HG03432 (cell line): ENCODE measurements at regions not wholly inside any gene's neighbourhood (a gene's known extent, or its start where the extent isn't known, plus 50 kb on each side); places are given as distances from the start of the nearest gene placed in this dataset.

Source experiments
- ATAC-seq: cut with Tn5 transposase; IDR thresholded peaks from one replicate; pipeline ENCODE4 v1.9.1; 2021; ENCODE audit warnings: mild to moderate bottlenecking, moderate library complexity; ENCODE audit not compliant: unreplicated experiment

GRCh38 chr7:17679458-17679857, 260.8 kb downstream of the SNX13 start:
- ATAC-seq, result no peak

GRCh38 chr7:17680026-17680425, 260.3 kb downstream of the SNX13 start:
- ATAC-seq, result no peak

- ATAC-seq, result peak; percentile 44
These were observed 259.3 kb downstream of the SNX13 start for GRCh38 chr7:17680943-17681351.

DNA sequence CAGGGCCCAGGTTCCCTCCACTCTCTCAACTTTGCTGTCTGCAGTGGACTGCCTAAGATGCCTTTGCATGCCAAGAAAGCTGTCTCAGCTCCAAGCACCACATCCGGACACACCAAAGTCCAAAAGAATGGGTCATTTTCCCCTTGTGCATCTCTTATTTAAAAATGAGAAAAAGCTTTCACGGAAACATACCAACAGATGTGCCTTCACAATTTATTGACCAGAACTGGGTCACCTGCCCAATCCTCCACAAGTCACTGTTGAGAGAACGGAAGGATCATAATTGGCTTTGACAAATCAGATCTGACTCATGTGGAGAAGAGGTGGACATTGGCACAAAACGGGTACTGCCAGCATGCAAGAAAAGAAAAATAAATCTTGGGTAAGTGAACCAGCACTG, 258.3 kb downstream of the SNX13 start:
- ATAC-seq, result no peak

DNA sequence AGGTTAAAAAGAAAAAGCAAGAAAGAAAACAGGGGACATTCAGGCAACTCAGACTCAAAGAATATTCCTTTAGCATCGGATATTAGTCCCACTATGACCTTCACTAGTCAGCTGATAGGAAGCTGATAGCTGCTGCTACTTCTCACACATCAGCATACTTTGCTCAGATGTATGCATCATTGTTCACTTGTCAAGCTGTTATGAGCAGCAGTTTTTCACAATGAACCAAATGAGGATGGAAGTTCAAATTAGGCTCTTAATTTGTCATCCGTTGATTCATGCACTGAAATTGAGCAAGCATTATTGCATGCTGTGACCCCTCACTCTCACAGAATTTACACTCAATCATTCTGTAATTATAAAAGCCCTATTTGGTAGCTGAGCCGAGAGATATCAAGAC, 257.7 kb downstream of the SNX13 start:
- ATAC-seq, result no peak

DNA sequence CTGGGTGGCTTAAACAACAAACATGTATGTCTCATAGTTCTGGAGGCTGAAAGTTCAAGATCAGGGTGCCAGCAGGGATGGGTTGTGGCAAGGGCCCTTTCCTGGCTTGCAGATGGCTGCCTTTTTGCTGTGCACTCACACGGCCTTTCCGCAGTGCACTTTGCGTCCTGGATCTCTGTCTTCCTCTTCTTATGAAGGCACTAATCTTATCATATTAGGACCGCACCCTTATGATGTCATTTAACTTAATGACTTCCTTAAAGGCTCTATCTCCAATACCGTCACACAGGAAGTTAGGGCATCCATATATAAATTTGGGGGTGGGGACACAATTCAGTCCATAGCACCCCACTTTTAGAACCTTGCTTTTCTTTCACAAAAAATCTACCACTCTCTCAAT, 255.2 kb downstream of the SNX13 start:
- ATAC-seq, result no peak

- ATAC-seq, result no peak
These were observed 252.9 kb downstream of the SNX13 start for GRCh38 chr7:17687361-17687760.

GRCh38 chr7:17689361-17689902, 250.9 kb downstream of the SNX13 start:
- ATAC-seq, result no peak

GRCh38 chr7:17690030-17690429, 250.3 kb downstream of the SNX13 start:
- peak; percentile 82 for ATAC-seq

- ATAC-seq, result no peak
These were observed 243.9 kb downstream of the SNX13 start for GRCh38 chr7:17696422-17696821.

DNA sequence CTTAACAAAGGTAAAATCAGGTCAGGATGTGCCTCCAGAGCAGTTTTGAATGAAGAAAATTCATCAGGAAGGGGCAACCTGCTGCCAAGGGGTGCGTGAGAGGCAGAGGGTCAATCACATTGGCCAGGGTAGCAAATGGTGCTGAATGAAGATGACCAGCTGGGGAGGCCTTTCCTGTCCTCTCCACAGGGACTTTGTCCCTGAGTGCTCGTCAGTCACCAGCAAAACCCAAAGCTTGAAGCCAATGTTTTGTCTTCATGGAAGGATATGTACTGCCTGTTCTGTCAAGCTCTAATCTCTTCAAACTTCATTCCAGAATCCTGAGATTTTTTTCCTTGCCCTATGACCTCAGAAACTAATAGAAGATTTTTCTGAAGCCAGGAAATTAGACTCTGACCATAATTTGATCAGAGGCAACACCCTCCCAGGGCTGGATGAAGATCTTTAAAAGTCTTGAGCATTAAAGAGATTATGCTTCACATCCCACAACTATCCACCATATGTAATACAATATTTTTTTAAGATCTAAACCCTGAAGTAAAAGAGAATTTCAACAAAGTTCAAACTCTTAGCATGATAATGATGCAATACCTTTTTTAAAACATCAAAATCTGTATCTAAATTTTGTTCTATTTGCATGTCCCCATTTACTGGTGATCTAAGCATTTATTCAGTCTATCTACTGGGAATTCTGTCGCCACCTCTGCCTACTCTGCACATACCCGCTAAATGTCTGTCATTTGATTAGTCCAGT, 243.0 kb downstream of the SNX13 start:
- no peak for ATAC-seq

DNA sequence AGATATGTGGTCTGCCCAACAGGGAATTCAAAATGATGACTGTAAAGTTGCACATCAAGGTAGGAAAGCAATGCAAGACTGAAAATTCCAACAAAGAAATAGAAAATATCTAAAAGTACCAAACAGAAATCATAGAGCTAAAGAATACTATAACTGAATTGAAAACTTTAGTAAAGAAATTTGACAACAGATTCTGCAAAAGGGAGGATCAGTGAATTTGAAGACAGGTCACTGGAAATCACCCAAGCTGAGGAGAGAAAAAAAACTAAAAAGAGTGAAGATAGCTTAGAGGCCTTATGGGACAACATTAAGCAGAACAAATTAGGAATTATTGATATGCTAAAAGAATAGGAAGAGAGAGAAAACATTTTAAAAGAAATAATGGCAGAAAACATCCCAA, 240.6 kb downstream of the SNX13 start:
- no peak for ATAC-seq

GRCh38 chr7:17700138-17700537, 240.2 kb downstream of the SNX13 start:
- ATAC-seq, result no peak

DNA sequence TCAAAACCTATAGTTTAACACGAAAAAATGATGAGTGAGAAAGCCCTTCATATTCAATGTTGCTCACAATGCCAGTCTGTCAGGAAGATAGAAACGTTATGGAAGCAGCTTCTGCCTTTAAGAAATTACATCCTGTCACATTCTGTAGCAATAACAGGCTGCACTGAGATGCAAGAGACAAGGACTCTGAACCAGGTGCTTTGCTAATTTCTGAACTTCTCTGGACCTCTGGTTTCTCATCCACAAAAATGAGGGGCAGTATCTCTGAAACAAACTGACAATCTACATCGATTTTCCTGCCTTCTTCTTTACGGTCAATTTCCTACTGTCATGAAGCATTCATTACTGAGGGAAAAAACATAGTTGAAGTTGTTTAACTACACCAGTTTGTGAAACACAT, 234.0 kb downstream of the SNX13 start:
- no peak for ATAC-seq

- ATAC-seq, result peak; percentile 88
These were observed 233.6 kb downstream of the SNX13 start for GRCh38 chr7:17706734-17707133.

- no peak for ATAC-seq
These were observed 231.2 kb downstream of the SNX13 start for GRCh38 chr7:17709127-17709526.

- no peak for ATAC-seq
These were observed 230.7 kb downstream of the SNX13 start for GRCh38 chr7:17709599-17709998.

DNA sequence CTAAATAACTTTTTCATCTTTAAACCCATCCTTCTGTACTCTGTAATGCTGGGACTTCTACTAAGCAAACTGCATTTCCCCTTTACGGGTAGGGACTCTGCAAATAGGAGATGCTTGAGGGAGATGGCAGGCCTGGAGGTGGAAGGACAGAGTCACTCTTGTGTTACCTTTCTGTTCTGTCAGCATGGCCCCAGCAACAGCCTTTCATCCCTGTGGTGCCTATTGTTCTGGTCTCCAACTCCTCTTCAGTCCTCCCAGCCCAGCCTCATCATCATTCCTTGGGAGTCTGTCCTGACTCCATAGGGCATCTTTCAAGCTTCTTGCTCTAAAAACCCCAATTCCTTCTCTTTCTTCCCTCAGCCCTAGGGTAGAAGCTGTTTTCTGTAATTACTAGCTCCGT, 230.0 kb downstream of the SNX13 start:
- no peak for ATAC-seq

DNA sequence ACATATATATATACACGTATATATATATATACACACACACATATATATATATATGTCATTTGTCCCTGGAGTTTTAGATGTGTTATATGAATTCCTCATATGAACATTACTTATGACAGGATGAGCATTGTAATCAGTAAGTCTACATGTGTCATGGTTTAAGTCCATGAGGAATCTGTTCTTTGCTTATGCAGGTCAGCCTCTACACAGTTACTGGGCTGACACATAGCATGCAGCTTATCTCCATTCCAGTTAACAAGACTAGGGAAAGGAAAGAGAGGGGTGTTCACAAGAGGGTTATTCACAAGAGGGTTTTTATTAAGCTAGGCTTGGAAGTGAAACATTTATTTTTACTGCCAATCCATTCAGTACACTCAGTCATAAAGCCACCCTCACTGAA, 226.7 kb downstream of the SNX13 start:
- ATAC-seq, result no peak

GRCh38 chr7:17716816-17717215, 223.5 kb downstream of the SNX13 start:
- no peak for ATAC-seq

GRCh38 chr7:17719998-17720397, 220.3 kb downstream of the SNX13 start:
- no peak for ATAC-seq

DNA sequence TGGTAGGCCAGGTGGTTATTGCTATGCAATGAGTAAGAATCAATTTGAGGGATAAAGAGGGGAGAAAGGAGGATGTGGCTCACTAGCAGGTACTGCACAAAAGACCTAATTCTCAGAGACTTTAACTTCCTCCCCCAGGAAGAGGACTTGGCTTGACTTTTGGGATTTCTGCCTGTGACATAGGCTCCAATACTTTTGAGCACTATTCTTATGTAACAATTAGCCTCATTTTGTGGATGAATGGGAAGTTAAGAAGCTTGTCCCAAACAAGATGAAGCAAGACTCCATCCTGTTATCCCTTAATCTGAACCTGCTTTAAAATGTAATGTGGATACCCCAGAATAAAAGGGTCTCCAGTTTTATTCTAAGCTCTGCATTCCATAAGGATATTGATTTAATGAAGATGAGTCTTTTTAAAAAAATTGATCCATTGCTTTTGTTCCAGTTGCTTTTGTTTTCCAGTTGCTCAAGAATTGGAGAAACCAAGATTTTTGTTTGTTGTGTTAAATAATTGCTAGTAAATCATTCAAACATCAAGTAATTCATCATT, 218.5 kb downstream of the SNX13 start:
- no peak for ATAC-seq

DNA sequence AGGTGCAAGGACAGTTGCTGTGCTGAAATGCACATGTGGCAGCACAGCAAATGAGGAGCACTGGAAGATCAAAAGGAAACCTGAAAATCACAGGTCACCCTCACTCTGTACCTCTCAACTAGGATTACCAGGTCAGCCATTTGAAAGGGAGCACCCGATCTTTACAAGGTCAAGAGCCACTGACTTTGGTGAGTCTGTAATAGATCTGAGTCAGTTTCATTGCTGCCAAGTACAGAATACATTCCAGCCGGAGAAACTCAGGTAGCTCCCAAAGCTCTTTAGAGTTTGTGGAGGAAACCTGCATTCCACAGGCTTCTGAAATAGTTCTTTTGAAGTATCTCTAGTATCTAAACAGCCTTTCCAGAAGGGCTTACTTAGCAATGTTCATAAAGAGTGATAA, 217.5 kb downstream of the SNX13 start:
- no peak for ATAC-seq
